Activated B cell treated with CpG ODN at 0.5 μM for 24 hours (primary cell): ENCODE measurements at regions not wholly inside any gene's neighbourhood (a gene's known extent, or its start where the extent isn't known, plus 50 kb on each side); places are given as distances from the start of the nearest gene placed in this dataset.

Experiments
- ATAC-seq: fragments of 200-7000 bp; cut with Tn5 transposase; one replicate; pipeline ENCODE4 v1.10.0; 2021; ENCODE audit warnings: low read depth, mild to moderate bottlenecking, moderate library complexity
- CTCF ChIA-PET: fragments of 350-600 bp; sonication (Branson Sonifier 250); formaldehyde crosslinking; loops from one replicate; lab custom pipeline; 2021; ENCODE audit warnings: antibody characterized with exemption; lab: Charles Lee
- POLR2A ChIA-PET: fragments of 350-600 bp; sonication (Branson Sonifier 250); formaldehyde crosslinking; loops from one replicate; lab custom pipeline; 2021; ENCODE audit warnings: antibody characterized with exemption; lab: Charles Lee
- DNase-seq: peaks from one replicate; pipeline ENCODE4 v3.0.0; 2022
- H3K27ac Mint-ChIP-seq: one replicate; pipeline ENCODE4 v1.8.0; 2020; ENCODE audit warnings: mixed read lengths
- H3K27me3 Mint-ChIP-seq: one replicate; pipeline ENCODE4 v1.8.0; 2021; ENCODE audit warnings: mixed read lengths
- H3K36me3 Mint-ChIP-seq: one replicate; pipeline ENCODE4 v1.8.0; 2021; ENCODE audit warnings: low read depth, mixed read lengths
- H3K4me1 Mint-ChIP-seq: one replicate; pipeline ENCODE4 v1.8.0; 2021; ENCODE audit warnings: mixed read lengths
- H3K4me3 Mint-ChIP-seq: one replicate; pipeline ENCODE4 v1.8.0; 2020; ENCODE audit warnings: mild to moderate bottlenecking, mixed read lengths
- H3K9me3 Mint-ChIP-seq: one replicate; pipeline ENCODE4 v1.8.0; 2020; ENCODE audit warnings: mixed read lengths
- CTCF ChIP-seq: fragments of 200-600 bp; IDR thresholded peaks from one replicate; pipeline ENCODE4 v1.8.0; 2022; ENCODE audit warnings: antibody characterized with exemption, mild to moderate bottlenecking
- intact Hi-C: fragments of 100-400 bp; cut with micrococcal nuclease; formaldehyde crosslinking; loops from one replicate; pipeline ENCODE4 v1.15.1; 2024

- Mint-ChIP-seq H3K4me3 (no peak overlapping the region), H3K27me3 (no peaks in the 10 kb centered on the region), H3K36me3 (no peaks in the 10 kb centered on the region), H3K9me3 (no peaks in the 10 kb centered on the region), H3K27ac (no peak overlapping the region), H3K4me1 (no peaks in the 10 kb centered on the region)
- DNase-seq (no peak), ATAC-seq (no peak)
- POLR2A ChIA-PET, result no interaction called here
- intact Hi-C loops, result no loop called here
- TF ChIP-seq CTCF, result no peak
- CTCF ChIA-PET, result no interaction called here
Measured at GRCh38 chr21:19029816-19030215, 626.2 kb upstream of the TMPRSS15 start.

- Mint-ChIP-seq H3K4me1 (no peaks in the 10 kb centered on the region), H3K9me3 (no peaks in the 10 kb centered on the region), H3K4me3 (no peak overlapping the region), H3K27me3 (no peaks in the 10 kb centered on the region), H3K36me3 (no peaks in the 10 kb centered on the region), H3K27ac (no peak overlapping the region)
- intact Hi-C loops, result no loop called here
- ChIA-PET CTCF (no interaction called here), POLR2A (no interaction called here)
- DNase-seq, result no peak
- no peak for TF ChIP-seq CTCF
- no peak for ATAC-seq
Measured at GRCh38 chr21:19031953-19032352, 628.4 kb upstream of the TMPRSS15 start.

GRCh38 chr21:19034041-19034440 is 630.5 kb upstream of the TMPRSS15 start:
- TF ChIP-seq CTCF, result no peak
- H3K9me3 Mint-ChIP-seq, result peaks cover 3% of the 10 kb centered on the region

GRCh38 chr21:19034560-19034959 is 631.0 kb upstream of the TMPRSS15 start:
- TF ChIP-seq CTCF, result no peak
- DNase-seq (no peak), ATAC-seq (no peak)
- Mint-ChIP-seq H3K4me3 (no peak overlapping the region), H3K4me1 (no peaks in the 10 kb centered on the region), H3K36me3 (no peaks in the 10 kb centered on the region), H3K27me3 (no peaks in the 10 kb centered on the region), H3K27ac (no peak overlapping the region), H3K9me3 (peaks cover 5% of the 10 kb centered on the region)
- POLR2A ChIA-PET, result no interaction called here
- CTCF ChIA-PET, result no interaction called here
- intact Hi-C loops, result no loop called here

More at GRCh38 chr21:19034041-19034440, 630.5 kb upstream of the TMPRSS15 start:
- intact Hi-C loops, result no loop called here
- ChIA-PET CTCF (no interaction called here), POLR2A (no interaction called here)
- Mint-ChIP-seq H3K4me1 (no peaks in the 10 kb centered on the region), H3K27ac (no peak overlapping the region), H3K36me3 (no peaks in the 10 kb centered on the region), H3K27me3 (no peaks in the 10 kb centered on the region), H3K4me3 (no peak overlapping the region)
- ATAC-seq (no peak), DNase-seq (no peak)

GRCh38 chr21:19045876-19046275 is 642.3 kb upstream of the TMPRSS15 start:
- peaks cover 2% of the 10 kb centered on the region for H3K9me3 Mint-ChIP-seq
- ChIA-PET POLR2A (no interaction called here), CTCF (no interaction called here)
- intact Hi-C loops, result no loop called here
- H3K4me1 Mint-ChIP-seq, result no peaks in the 10 kb centered on the region
- DNase-seq, result no peak
- no peak for TF ChIP-seq CTCF
- H3K4me3 Mint-ChIP-seq, result no peak overlapping the region
- no peak overlapping the region for H3K27ac Mint-ChIP-seq
- H3K27me3 Mint-ChIP-seq, result no peaks in the 10 kb centered on the region
- no peaks in the 10 kb centered on the region for H3K36me3 Mint-ChIP-seq
- ATAC-seq, result no peak
